HFF-Myc (cell line): ENCODE measurements at regions not wholly inside any gene's neighbourhood (a gene's known extent, or its start where the extent isn't known, plus 50 kb on each side); places are given as distances from the start of the nearest gene placed in this dataset.

ENCODE experiments used
- DNase-seq: peaks from one replicate; pipeline ENCODE4 v3.0.0-alpha.2; 2011; ENCODE audit warnings: low read depth; ENCODE audit errors: extremely low read depth
- H3K4me3 ChIP-seq: replicated peaks from 2 replicates; pipeline ENCODE4 v1.5.1; 2011; ENCODE audit warnings: low read depth, mild to moderate bottlenecking, control low read depth, low read length
- CTCF ChIP-seq: IDR thresholded peaks from 2 replicates; pipeline ENCODE4 v1.5.1; 2012; ENCODE audit warnings: mild to moderate bottlenecking, low read depth, low read length, control low read depth; ENCODE audit errors: missing control alignments

- DNase-seq, result no peak
Measured at GRCh38 chr5:41621420-41621819, 111.0 kb upstream of the PLCXD3 start.

GRCh38 chr5:41617843-41618515 is 107.6 kb upstream of the PLCXD3 start:
- H3K4me3 ChIP-seq, result no peak overlapping the region
- TF ChIP-seq CTCF, result no peak
- DNase-seq, result no peak

More at GRCh38 chr5:41621420-41621819, 111.0 kb upstream of the PLCXD3 start:
- H3K4me3 ChIP-seq, result no peak overlapping the region
- no peak for TF ChIP-seq CTCF

- no peak overlapping the region for H3K4me3 ChIP-seq
- TF ChIP-seq CTCF, result no peak
- no peak for DNase-seq
Measured at GRCh38 chr5:41610386-41610785, 100.0 kb upstream of the PLCXD3 start.

GRCh38 chr5:41600731-41601130 is 90.3 kb upstream of the PLCXD3 start:
- DNase-seq, result no peak
- H3K4me3 ChIP-seq, result no peak overlapping the region
- no peak for TF ChIP-seq CTCF

- TF ChIP-seq CTCF, result no peak
- no peak for DNase-seq
Measured at GRCh38 chr5:41598011-41598410, 87.6 kb upstream of the PLCXD3 start.

GRCh38 chr5:41587668-41588067 is 77.3 kb upstream of the PLCXD3 start:
- H3K4me3 ChIP-seq, result no peak overlapping the region
- TF ChIP-seq CTCF, result no peak
- no peak for DNase-seq

More at GRCh38 chr5:41598011-41598410, 87.6 kb upstream of the PLCXD3 start:
- no peak overlapping the region for H3K4me3 ChIP-seq
